Mesodermal cell (in vitro differentiated cells): ENCODE measurements at regions not wholly inside any gene's neighbourhood (a gene's known extent, or its start where the extent isn't known, plus 50 kb on each side); places are given as distances from the start of the nearest gene placed in this dataset.

Experiments
- H3K27ac ChIP-seq: 2 replicates; pipeline ENCODE4 v1.7.0; 2013; ENCODE audit warnings: mild to moderate bottlenecking, low read depth, low read length, moderate library complexity; ENCODE audit not compliant: severe bottlenecking
- H3K36me3 ChIP-seq: 2 replicates; pipeline ENCODE4 v1.7.1; 2013; ENCODE audit warnings: mild to moderate bottlenecking, low read length, moderate library complexity; ENCODE audit not compliant: control insufficient read depth, insufficient read depth
- H3K4me1 ChIP-seq: one replicate; pipeline ENCODE4 v1.7.1; 2013; ENCODE audit warnings: mild to moderate bottlenecking, low read length; ENCODE audit not compliant: insufficient read depth, control insufficient read depth, poor library complexity, severe bottlenecking
- H3K4me3 ChIP-seq: 2 replicates; pipeline ENCODE4 v1.7.0; 2013; ENCODE audit warnings: low read length, control low read depth, mild to moderate bottlenecking; ENCODE audit not compliant: insufficient read depth, poor library complexity, severe bottlenecking; ENCODE audit errors: extremely low read depth
- H3K9me3 ChIP-seq: 2 replicates; pipeline ENCODE4 v1.7.1; 2013; ENCODE audit warnings: mild to moderate bottlenecking, low read length, moderate library complexity; ENCODE audit not compliant: control insufficient read depth
- WGBS, 2 experiments: methylation state at CpG; one replicate each; pipeline ENCODE4 v1.1.5; 2013; ENCODE audit warnings: missing lambda C conversion rate in 2 of 2; ENCODE audit not compliant: insufficient coverage in 2 of 2; 5-methylcytosine and 5-hydroxymethylcytosine counted together

GRCh38 chr10:7487528-7487927, 76.7 kb upstream of the SFMBT2 start:
- 57 to 83% methylated on average over 1 of the region's 2 CpGs for WGBS, 2 experiments
- Histone ChIP-seq H3K36me3 (no peaks in the 10 kb centered on the region), H3K4me3 (no peak overlapping the region), H3K27ac (no peak overlapping the region), H3K4me1 (no peaks in the 10 kb centered on the region), H3K9me3 (no peaks in the 10 kb centered on the region)

GRCh38 chr10:7486528-7486927, 75.7 kb upstream of the SFMBT2 start:
- H3K36me3 ChIP-seq, result no peaks in the 10 kb centered on the region
- H3K4me3 ChIP-seq, result no peak overlapping the region
- H3K9me3 ChIP-seq, result no peaks in the 10 kb centered on the region
- no peak overlapping the region for H3K27ac ChIP-seq
- WGBS, 2 experiments, result 92 to 100% methylated on average over 2 of the region's 6 CpGs
- H3K4me1 ChIP-seq, result no peaks in the 10 kb centered on the region

- no peaks in the 10 kb centered on the region for H3K9me3 ChIP-seq
- no peak overlapping the region for H3K4me3 ChIP-seq
- 87 to 92% methylated on average over 9 to 13 of the region's 13 CpGs for WGBS, 2 experiments
- H3K27ac ChIP-seq, result no peak overlapping the region
- no peaks in the 10 kb centered on the region for H3K36me3 ChIP-seq
- no peaks in the 10 kb centered on the region for H3K4me1 ChIP-seq
Observed at GRCh38 chr10:7485799-7486198, 75.0 kb upstream of the SFMBT2 start.

GRCh38 chr10:7485244-7485556, 74.4 kb upstream of the SFMBT2 start:
- WGBS, 2 experiments, result 94 to 95% methylated on average over 9 of the region's 9 CpGs
- Histone ChIP-seq H3K9me3 (no peaks in the 10 kb centered on the region), H3K4me3 (no peak overlapping the region), H3K4me1 (no peaks in the 10 kb centered on the region), H3K36me3 (no peaks in the 10 kb centered on the region), H3K27ac (no peak overlapping the region)

GRCh38 chr10:7484456-7485243, 73.8 kb upstream of the SFMBT2 start:
- Histone ChIP-seq H3K9me3 (no peaks in the 10 kb centered on the region), H3K4me3 (no peak overlapping the region), H3K27ac (no peak overlapping the region)

GRCh38 chr10:7483848-7484247, 73.0 kb upstream of the SFMBT2 start:
- Histone ChIP-seq H3K4me3 (no peak overlapping the region), H3K27ac (no peak overlapping the region), H3K4me1 (no peaks in the 10 kb centered on the region), H3K9me3 (no peaks in the 10 kb centered on the region), H3K36me3 (no peaks in the 10 kb centered on the region)
- WGBS, 2 experiments, result 83 to 90% methylated on average over 5 to 8 of the region's 9 CpGs

More at GRCh38 chr10:7484456-7485243, 73.8 kb upstream of the SFMBT2 start:
- no peaks in the 10 kb centered on the region for H3K4me1 ChIP-seq
- H3K36me3 ChIP-seq, result no peaks in the 10 kb centered on the region
- WGBS, 2 experiments, result 66 to 72% methylated on average over 8 of the region's 12 CpGs

GRCh38 chr10:7482992-7483391, 72.2 kb upstream of the SFMBT2 start:
- Histone ChIP-seq H3K4me1 (no peaks in the 10 kb centered on the region), H3K9me3 (no peaks in the 10 kb centered on the region), H3K4me3 (no peak overlapping the region), H3K36me3 (no peaks in the 10 kb centered on the region), H3K27ac (no peak overlapping the region)
- 94% methylated on average over 7 to 8 of the region's 8 CpGs for WGBS, 2 experiments

- 89 to 93% methylated on average over 3 of the region's 5 CpGs for WGBS, 2 experiments
- Histone ChIP-seq H3K27ac (no peak overlapping the region), H3K9me3 (no peaks in the 10 kb centered on the region), H3K4me3 (no peak overlapping the region), H3K36me3 (no peaks in the 10 kb centered on the region), H3K4me1 (no peaks in the 10 kb centered on the region)
Observed at GRCh38 chr10:7481368-7481765, 70.5 kb upstream of the SFMBT2 start.

GRCh38 chr10:7480742-7481367, 70.0 kb upstream of the SFMBT2 start:
- WGBS, 2 experiments, result 76 to 78% methylated on average over 6 to 7 of the region's 8 CpGs

GRCh38 chr10:7479861-7480598, 69.2 kb upstream of the SFMBT2 start:
- Histone ChIP-seq H3K36me3 (no peaks in the 10 kb centered on the region), H3K4me3 (no peak overlapping the region), H3K9me3 (no peaks in the 10 kb centered on the region), H3K4me1 (no peaks in the 10 kb centered on the region), H3K27ac (no peak overlapping the region)
- WGBS, 2 experiments, result 88 to 94% methylated on average over 9 of the region's 13 CpGs

More at GRCh38 chr10:7480742-7481367, 70.0 kb upstream of the SFMBT2 start:
- no peak overlapping the region for H3K27ac ChIP-seq
- no peak overlapping the region for H3K4me3 ChIP-seq
- no peaks in the 10 kb centered on the region for H3K4me1 ChIP-seq
- H3K36me3 ChIP-seq, result no peaks in the 10 kb centered on the region
- H3K9me3 ChIP-seq, result no peaks in the 10 kb centered on the region
